Neural progenitor cell (in vitro differentiated cells): ENCODE measurements at regions not wholly inside any gene's neighbourhood (a gene's known extent, or its start where the extent isn't known, plus 50 kb on each side); places are given as distances from the start of the nearest gene placed in this dataset.

Experiments
- EZH2 ChIP-seq: fragments of 200-600 bp; sonication (generic); IDR thresholded peaks from 2 replicates; pipeline ENCODE4 v1.6.1; 2017; ENCODE audit warnings: antibody characterized with exemption, mild to moderate bottlenecking, moderate library complexity
- EZH2phosphoT487 ChIP-seq: fragments of 200-600 bp; sonication (generic); IDR thresholded peaks from 2 replicates; pipeline ENCODE4 v1.6.1; 2017; ENCODE audit warnings: antibody characterized with exemption
- TF ChIP-seq, protein P1 (sequence below): fragments of 200-600 bp; sonication (generic); IDR thresholded peaks from 2 replicates; pipeline ENCODE4 v1.5.1; 2017; ENCODE audit warnings: antibody characterized with exemption, mild to moderate bottlenecking

- TF ChIP-seq, protein P1, sequence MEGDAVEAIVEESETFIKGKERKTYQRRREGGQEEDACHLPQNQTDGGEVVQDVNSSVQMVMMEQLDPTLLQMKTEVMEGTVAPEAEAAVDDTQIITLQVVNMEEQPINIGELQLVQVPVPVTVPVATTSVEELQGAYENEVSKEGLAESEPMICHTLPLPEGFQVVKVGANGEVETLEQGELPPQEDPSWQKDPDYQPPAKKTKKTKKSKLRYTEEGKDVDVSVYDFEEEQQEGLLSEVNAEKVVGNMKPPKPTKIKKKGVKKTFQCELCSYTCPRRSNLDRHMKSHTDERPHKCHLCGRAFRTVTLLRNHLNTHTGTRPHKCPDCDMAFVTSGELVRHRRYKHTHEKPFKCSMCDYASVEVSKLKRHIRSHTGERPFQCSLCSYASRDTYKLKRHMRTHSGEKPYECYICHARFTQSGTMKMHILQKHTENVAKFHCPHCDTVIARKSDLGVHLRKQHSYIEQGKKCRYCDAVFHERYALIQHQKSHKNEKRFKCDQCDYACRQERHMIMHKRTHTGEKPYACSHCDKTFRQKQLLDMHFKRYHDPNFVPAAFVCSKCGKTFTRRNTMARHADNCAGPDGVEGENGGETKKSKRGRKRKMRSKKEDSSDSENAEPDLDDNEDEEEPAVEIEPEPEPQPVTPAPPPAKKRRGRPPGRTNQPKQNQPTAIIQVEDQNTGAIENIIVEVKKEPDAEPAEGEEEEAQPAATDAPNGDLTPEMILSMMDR, result no peak
- TF ChIP-seq EZH2 (no peak), EZH2phosphoT487 (no peak)
Observed at GRCh38 chr1:78829644-78830043, 176.9 kb downstream of the ADGRL4 start.
